ENCODE measurements at regions not wholly inside any gene's neighbourhood (a gene's known extent, or its start where the extent isn't known, plus 50 kb on each side); places are given as distances from the start of the nearest gene placed in this dataset.

DNA sequence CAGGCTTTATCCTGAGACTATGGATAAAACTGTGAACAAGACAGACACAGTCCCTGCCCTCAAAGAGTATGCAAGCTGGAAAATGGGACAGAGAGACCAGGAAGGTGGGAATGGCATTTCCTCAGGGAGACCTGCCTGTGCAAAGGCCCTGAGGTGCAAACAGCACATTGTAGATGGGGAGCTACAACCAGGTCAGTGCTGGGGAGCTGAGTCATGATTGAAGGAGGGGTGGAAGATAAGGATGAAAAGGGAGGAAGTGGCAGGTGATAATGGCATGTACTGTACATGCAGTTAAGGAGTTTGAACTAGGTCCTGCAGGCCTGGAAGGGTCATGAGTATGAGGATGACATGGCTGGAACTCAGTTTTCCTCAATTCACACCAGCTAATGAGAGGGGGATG, 75.5 kb upstream of the BOD1 start:
- no peak for DNase-seq

DNA sequence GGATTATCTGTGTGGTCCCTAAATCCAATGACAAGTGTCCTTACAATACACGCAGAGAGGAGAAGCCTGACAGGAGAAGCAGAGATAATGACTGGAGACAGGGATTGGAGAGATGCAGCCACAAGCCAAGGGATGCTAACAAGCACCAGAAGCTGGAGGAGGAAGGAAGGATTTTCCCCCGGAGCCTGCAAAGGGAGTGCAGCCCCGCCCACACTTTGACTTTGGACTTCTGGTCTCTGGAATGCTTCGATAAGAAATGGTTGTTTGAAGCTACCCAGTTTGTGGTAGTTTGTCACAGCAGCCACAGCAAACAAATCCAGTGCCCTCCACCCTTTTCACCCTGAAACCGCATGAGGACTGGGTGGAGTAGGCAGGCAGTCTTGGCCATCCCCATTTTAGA, 77.2 kb upstream of the BOD1 start:
- no peak for DNase-seq

DNA sequence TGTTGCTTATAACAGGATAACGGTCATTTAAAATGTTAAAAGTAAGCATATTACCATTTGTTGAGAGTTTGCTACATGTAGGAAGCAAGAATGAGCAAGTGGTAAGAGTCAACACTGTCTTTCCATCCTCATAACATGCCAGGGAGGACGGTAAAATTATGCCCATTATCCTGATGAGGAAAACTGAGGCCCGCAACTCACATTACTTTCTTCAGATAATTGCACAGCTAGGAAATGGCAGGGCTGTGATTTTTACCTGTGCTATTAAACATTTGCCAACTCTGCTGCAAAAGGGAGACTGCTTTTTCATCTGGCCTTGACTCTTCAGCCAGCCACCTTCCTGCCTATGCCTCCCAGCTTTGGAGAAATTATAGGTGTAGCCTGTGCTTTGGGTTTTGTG, 79.8 kb upstream of the BOD1 start:
- DNase-seq, result no peak

DNA sequence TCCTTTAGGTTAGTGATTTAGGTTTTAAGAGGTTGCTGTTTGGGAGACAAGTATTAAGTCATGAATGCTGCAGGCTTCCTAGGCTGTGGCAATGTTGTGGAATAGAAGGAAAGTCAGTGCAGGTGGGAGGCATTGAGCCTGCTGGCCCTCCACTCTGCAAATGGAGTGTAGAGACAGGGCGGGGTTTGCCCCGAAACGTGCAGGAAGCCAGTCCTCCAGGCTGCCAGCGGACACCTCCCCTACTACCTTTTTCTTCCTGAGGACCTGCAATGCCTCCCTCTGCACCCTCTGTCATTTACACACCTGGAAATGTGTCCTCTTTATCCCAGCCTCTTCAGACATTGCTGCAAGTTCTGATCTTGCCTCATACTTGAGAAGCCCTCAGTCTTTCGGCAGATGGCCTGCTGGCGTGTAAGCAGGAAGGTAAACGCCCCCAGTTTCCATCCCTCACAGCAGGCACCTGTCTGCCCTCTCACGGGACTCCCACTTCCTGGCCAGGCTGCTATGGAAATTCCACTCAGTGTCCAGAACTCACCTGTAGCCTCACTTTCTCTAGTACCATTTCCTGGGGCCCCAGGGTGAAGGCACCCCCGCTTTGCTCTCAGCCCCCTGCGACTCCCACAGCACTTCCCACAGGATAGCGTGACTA, 81.6 kb upstream of the BOD1 start:
- DNase-seq, result no peak

DNA sequence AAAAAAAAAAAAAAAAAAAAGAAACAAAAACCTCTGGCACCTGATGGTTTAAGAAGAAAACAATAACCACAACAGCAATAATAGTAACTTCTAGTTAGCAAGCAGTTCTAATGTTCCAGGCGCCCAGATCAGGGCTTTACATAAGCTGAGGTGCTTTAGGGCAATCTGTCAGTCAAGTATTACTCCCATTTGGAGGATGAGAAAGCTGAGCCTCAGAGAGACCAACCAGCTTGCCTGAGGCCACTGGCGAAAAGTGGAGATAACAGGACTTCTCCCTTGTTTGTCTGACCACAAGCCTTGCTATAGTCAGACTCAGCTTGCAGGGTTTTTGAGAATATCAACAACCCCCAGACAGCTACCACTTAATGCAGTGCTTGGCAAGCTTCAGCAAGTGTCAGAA, 83.5 kb upstream of the BOD1 start:
- no peak for DNase-seq

DNA sequence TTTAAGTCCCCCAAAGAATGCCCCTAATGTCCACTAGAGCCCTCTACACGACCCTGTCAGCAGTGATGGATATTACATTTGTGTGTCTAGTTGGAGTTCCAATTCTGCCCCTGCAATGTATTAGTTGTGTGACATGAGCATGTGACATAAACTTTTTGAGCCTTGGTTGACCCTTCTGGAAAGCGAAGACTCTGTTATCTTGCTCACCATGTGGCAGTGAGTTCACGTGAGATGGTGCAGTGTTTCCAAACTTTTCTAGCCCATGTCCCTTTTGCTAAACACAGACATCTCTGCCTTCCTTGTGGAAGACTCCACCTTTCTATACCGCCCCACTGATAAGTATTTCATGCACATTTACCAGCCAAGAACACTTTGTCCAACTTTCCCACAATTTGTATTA, 87.0 kb upstream of the BOD1 start:
- no peak for DNase-seq

DNA sequence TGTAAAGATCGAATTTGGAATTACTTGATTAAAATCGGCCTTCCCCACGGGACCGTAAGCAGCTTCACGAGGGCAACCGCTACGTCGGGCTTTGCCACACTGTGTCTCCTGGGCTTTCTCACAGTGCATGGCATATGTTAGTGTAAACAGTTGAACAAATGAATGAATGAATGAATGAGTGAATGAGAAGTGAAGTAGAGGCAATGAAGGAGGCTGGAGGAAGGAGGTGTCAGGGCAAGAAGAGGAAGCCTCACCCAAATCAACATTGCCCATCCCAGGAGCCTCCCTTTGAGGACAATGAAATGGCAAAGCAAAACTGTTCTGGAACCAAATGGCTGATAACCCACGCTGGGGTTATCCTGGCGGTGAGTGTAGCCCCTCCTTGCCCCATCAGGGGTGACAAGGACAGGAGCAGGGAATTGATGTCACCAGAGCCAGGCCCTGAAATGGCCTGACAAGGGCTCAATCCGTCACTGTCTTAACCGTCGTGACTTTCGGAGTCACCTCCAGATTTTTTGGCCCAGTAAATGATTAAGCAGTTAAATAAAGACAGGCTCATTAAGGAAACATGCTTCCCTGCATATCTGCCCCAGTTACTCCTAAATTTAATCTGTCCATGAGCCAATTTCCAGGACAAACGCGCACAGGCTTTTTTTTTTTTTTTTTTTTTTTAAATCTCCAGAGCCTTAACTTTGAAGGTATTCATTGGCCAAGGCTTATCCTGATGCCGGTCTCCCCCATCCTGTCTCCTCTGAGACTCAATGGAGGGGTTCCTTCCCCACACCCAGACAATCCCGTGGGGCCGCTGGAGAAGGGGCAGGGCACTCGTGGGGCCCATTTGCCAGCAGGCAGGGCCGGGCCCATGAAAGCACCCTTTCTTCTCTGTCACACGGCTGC, 88.4 kb upstream of the BOD1 start:
- no peak for DNase-seq

DNA sequence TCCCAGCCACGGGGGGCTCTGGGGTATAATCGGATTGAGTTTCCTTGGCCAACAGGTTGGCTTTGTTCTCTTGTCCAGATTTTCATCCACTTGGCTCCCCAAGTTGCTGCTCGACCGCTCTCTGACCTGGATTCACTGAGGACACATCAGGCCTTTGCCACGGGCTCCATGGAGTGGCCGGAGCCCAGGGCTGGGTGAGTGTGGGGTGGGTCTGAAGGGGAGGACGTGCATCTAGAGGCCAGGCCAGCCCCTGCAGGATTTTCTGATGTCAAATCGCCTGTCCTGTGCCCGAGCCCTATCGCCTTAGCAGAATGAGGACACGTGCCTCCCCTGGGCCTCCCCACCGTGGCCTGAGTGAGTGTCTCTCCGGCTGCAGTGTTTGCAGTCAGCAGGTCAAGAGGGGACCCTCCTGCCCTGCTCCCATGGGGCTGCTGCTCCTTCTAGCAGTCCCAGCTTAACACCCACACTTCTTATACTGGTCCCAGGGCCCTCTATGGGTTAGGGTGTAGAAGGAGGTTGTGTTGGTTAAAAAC, 89.1 kb upstream of the BOD1 start:
- DNase-seq, result no peak

DNA sequence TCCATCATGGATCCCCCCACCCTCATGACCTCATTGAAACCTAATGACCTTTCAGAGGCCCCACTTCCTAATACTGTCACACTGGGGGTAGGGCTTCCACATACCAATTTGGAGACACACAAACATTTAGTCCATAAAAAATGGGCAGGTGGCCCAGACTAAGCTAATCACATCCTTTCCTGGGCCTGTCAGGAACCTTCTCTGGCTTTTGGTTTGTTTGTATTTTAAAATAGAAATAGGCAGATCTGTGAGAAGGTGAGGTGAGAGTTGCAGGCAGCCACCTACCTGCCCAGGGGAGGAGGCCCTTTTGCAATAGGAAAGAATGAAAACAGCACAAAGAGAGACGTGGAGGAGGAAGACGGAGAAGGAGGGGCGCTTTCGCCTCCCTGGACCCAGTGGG, 90.2 kb upstream of the BOD1 start:
- DNase-seq, result no peak

DNA sequence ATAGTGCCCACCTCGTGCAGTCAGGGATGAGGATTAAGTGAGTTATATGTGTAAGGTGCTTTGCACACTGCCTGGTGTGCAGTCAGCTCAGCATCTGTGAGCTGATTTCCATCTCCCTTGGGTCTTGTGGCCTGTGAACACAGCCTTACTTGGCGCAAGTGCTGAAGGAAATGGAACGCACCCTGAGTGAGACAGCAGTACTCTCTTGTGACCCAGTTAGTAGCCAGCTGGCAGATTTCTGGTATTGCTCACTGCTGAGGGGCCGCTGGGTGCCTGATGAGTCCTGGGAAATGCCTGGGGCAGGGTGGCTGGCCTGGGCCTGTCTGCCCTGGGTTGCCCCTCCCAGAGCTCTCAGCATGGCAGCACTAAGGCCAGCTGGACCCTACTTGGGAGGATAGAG, 90.9 kb upstream of the BOD1 start:
- DNase-seq, result no peak

DNA sequence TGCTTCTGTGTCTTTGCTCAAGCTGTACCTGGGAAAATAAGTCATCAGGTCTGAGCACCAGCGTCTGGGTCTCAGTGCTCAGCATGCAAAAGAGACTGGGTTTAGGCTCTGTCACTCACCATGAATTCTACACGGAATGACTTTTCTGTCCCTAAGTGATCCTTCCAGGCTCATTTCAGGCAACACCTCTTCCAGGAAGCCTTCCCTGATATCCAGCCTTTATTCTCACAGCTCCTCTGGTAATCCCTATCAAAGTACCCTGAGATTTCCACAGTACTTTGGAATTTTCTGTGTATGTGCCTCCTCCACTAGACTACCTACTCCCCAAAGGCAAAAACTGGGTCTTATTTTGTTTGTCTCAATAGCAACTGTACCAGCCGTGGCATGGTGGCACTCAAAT, 92.7 kb upstream of the BOD1 start:
- no peak for DNase-seq

DNA sequence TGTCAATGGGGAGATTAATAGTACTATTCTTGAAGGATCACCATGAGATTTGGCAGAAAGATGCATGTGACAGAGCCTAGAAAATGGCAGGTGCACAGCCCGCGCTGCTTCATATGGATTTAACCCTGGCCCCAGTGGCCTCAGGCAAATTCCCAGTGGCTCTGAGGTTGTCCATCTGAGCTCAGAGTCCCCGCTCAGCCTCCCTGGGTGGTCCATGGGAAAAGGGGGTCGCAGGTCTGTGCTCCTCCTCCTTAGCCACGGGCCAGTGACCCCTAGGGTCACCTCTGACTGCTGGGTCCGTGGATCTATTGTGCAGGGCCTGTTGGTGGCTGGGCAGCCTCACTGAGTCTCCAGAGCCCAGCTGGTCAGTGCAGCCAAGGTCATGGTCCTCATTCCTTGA, 93.3 kb upstream of the BOD1 start:
- DNase-seq, result no peak

DNA sequence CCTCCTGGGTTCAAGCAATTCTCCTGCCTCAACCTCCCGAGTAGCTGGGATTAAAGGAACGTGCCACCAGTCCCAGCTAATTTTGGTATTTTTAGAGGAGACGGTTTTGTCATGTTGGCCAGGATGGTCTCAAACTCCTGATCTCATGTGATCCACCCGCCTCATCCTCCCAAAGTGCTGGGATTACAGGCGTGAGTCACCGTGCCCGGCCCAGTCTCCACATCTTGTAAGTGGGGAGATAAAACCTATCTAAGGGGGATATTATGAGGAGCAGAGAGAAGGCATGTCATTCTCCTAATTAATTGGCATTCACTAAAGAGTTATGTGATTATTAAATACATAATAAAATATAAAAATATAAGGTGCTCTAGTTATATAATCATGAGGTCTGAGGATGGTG, 94.1 kb upstream of the BOD1 start:
- DNase-seq, result no peak

DNA sequence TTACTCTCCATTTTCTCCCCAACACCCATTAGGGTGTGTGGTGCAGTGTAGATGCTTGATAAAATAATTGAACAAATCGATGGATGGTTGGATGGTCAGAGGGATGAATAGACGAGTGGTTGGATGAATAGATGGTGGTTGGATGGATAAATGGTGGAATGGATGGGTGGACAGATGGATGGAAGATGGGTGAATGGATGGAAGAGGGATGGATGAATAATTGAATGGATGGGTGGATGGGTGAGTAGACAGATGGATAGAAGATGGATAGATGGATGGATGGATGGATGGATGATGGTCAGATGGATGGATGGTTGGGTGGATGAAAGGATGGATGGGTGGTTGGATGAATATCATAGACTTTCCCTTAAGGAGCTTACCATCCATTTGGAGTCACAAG, 95.0 kb upstream of the BOD1 start:
- no peak for DNase-seq

DNA sequence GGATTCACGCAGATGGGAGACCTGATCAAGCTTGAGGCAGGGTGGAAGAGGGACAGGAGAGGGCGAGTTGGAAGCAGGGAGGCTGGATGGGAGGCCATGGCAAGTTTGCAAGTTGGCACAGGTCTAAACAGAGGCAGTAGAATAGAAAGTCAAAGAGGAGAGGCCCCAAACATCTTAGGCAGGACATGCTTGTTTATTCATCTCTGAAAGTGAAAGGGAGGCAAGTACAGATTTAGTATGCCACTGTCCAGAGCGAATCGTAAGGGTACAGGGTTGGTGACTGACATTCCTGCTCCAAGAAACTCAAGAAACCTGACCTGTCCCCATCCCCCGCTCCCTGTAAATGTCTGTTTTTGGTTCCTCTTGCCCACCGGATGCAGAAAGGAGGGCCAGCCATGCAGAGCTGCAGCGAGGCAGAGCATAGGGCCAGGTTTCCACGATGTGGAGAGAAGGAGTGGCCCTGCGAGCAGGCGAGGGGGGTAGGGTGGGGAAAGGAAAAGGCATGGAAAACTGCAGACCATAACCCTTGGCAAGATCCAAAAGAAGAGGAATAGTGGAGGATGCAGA, 96.2 kb upstream of the BOD1 start:
- DNase-seq, result no peak

DNA sequence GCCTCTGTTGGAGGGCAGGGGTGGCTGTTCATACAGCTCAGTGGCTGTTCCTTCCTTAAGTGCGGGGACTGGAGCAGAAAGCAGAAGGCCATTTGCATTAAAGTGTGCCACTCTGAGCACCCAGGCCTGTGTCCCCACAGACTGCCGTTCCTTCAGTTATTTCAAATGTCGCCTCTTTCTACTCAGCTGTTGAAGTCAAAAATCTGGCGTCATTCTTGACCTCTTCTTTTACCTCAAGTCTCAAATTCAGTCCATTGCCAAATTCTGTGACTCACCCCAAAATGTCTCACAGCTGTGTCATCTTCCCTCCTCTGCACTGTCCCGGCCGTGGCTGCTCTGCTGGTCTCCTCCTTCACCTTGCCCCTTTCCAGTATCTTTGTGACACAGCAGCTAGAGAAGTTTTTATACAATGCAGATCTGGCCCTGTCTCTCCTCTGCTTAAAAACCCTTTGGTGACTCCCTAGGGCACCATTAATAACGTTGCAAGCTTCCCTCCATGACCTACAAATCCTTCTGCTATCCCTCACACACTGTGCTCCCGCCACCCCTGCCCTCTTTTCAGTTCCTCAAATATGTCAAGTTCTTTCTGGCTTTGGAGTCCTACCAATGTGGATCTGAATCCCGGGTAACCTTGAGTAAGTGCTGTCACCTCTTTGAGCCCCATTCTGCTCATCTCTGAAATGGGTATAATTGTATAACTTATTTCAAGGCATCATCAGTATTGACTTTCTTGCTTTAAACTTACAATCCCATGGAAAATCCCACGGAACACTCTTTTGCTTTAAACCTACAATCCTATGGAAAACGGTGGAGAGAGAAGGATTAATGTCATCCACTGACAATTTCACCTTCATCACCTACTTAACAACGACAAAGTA, 98.3 kb upstream of the BOD1 start:
- DNase-seq, result no peak

DNA sequence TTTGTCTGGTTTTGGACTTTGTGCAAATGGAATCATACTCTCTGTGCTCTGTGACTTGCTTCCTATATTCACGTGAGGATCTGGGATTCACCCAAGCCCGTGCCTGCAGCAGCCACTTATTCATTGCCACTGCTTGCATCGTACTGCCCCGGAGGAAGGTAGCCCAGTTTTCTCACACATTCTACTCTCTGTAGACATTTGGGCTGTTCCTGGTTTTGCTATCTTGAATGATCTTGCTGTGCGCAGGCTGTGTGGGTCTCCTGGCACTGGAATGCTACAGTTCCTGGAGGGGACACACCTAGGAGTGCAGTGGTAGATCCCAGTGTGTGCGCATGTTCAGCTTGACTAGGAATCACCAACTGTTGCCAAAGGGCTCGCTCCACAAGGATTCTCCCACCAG, 99.2 kb upstream of the BOD1 start:
- DNase-seq, result no peak

DNA sequence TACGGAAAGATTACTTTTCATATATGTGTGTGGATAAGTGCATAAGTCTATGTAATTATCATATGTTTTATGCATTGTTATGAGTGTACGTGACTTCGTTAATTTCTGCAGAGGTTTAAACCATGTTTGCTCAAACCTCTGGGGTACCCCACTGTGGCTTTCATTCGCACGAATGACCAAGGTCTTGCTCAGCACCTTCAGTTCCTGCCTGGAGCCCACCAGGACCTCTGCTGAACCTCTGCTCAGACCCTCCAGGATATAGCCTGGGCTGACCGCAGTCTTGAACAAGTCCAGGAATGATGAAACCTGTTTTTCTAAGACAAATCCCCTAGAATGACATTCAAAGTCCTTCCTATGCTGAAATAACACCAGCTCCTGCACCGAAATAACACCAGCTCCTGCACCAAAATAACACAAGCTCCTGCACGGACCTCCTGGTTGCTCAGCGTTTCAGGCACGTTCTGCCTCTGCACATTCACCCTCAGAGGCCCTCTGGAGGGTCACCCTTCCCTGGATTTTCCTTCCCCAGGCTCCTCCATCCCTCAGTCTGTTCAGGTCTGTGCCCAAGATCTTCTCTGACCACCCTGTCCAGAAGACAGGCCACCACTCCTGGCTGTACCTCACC, 99.7 kb upstream of the BOD1 start:
- no peak for DNase-seq

DNA sequence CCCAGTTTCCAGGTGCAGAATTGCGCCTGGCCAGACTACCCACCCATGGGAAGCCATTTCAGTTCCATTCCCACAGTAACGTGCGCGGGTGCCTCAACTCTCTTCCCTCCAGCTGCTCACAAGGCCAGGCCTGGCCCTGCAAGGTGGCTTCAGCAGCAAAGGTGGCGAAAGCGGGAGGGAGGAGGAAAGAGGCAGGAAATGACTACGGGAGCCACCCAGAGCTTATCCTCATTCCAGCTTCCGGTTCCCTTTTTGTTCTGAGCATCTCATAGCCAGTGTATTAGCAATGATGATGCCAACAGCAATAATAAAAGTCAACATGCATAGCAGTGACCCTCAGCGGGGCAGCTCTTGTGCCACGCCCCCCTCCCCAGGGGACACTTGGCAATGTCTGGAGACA, 101.5 kb upstream of the BOD1 start:
- no peak for DNase-seq

DNA sequence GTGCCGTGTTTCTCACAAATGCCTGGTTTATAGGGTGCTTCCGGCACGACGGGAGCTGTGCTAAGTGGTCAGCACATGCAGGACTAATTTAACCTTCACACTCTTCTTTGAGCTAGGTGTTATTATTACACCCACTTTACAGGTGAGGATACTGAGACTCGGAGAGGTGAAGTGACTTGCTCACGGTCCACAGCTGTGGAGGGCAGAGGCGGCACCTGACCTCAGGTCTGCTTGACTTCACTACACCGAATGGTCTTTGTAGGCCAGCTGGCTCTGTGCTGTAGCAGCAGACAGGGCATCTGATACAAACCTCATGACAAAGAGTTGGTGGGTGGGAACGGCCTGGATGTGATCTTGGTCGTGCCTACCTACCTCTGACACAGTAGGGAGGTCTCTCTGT, 102.0 kb upstream of the BOD1 start:
- no peak for DNase-seq

DNA sequence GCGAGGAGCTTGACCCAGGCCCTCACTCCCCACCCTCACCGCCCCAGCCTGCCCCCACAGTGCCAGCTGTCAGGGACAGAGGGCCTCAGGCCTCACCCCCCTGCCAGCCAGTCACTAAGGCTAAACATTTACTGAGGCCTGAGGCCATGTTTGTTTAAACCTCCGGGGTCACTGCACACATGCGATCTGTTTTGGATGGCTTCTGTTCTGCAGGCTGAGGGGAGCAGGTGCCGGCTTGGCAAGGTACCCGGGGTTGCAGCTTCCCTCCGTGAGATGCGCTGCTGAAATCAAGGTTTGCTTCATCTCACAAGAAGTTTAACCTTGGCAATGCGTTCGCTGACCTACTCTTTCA, 103.3 kb upstream of the BOD1 start:
- DNase-seq, result no peak

DNA sequence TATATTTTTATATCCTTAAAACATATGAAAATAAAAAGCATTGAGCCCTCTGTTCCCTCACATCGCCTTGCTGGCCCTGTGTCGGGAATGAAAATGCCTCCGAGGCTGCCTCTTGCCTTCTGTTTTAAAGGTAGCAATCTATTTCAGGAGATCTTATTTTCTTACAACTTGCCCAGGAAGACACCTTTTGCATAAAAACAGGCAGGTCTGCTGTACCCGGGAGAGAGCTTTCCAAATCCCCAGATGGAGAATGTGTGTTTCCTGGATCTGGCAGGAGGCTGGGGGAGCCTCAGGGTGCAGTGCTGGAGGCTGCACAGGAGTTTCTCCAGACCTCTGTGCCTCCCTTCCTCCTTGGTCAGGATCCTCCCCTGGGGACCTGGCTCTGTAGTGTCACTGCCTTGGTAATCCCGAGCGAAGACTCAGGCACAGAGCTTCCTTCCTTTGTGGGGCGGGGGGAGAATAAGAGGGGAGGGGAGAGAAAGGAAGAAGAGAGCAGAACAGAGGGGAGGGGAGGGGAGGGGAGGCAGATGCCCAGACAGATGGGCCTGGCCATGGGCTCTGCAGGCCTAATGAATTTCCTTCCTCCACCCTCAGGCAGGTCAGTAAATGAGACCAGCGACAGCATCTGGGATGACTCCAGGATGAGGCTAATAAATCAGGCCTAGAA, 104.0 kb upstream of the BOD1 start:
- DNase-seq, result peak in 1 of 2 experiments; percentile 65

All from cerebellar nuclear complex (tissue), 1 donor.